HT1080 (cell line): ENCODE measurements at regions not wholly inside any gene's neighbourhood (a gene's known extent, or its start where the extent isn't known, plus 50 kb on each side); places are given as distances from the start of the nearest gene placed in this dataset.

Experiments
- DNase-seq: peaks from one replicate; pipeline ENCODE4 v3.0.0-alpha.2; 2015; ENCODE audit warnings: low read depth

DNA sequence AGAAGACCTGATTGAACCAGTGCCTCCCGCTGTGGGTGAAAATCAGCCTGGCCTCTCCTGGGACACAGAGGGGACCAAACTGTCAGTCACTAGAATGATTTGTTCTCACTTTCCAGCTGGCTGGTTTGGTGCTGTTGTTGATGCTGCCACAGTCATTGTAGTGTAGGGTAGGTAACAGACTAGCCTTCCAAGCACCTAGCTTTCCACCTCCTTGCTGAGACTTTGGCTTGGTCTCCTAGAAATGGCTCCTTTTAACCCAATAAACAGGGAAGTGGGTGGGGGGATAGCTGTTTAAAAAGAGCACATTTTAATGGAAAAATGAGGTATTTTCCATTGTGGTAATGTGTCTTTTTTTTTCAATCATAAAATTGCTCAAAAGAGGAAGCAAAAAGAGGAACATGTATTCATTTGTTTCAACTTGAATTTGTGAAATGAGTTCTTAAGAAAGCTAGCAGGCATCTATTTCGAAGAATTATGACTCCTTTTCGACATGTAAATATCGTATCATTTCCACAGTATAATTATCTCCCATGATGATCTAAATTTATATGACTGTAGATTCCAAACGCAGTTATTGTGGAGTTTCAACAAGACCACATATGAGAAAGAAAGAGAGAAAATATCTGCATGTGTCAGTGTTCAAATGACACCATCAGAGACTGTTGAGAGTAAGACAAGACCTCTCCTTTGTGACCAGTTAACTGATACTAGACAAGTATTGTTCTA, 190.1 kb downstream of the HLX start:
- no peak for DNase-seq

DNA sequence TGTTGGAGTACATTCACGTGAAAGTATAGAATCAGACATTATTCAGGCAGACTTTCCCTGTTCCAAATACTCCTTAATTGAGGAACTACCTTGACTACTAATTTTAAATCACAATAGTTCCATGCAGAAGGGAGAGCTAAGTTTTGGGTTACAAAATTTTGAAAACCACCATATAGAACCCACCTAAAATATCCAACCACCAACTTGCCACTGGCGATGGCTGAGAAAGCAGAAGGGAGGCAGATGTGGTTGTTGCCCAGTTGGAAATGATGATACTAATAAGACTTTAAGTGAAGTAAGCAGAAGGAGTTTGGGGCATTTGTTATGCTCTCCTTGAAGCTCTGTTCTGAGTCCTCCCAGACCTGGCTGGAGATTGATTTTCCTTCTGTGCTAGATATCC, 190.7 kb downstream of the HLX start:
- DNase-seq: no peak

DNA sequence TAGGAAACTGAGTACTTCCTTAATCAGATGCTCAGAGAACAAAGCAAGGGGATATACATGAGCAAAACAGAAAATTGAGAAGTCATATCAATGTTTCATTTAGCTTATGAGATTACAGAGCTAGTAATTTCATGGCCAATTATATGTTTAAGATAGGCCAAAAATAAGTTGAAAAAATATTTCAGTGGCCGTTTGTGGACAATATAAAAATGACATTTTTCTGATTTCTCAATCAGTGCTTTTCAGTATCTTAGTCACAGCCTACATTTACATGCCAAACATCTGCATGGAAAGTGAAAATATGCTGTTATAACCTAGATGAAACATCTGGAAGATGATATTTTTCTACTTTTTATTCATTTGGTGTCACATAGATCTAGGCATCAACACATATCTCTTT, 192.5 kb downstream of the HLX start:
- DNase-seq: no peak

DNA sequence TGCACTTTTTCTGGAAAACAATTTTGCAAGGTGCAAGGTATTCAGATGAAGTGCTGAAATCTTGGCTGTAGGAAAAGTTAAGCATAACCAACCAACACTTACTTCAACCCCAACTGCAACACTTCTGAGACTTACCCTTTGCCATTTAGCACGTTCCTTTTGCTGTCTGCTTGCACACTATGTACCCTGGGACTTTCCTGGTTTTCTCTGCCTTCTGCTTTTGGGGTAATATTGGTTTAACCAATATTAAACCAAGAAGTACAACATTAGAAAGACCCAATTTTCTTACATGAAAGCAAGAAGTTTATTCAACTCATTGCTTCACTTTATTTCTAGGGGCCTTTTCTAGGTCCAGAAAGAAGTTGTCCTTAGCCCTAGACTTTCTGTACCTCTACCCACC, 193.0 kb downstream of the HLX start:
- no peak for DNase-seq

DNA sequence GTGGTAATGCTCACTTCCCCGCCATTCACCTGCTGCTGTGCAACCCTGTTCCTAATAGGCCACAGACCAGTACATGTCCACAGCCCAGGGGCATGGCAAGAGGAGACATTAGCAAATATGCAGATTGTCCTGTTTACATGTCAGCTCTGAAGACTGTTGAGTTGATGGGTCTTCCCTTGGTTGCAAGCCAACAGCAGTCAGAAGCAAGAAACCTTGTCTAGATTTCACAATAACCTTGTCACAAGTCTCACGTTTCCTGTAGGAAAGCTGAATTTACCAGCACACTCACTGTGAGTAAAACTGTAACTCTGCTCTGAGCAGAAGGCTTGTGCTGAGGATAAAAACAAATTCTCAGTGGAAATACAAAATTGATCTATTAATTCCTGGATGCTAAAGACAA, 195.1 kb downstream of the HLX start:
- peak; percentile 37 for DNase-seq

DNA sequence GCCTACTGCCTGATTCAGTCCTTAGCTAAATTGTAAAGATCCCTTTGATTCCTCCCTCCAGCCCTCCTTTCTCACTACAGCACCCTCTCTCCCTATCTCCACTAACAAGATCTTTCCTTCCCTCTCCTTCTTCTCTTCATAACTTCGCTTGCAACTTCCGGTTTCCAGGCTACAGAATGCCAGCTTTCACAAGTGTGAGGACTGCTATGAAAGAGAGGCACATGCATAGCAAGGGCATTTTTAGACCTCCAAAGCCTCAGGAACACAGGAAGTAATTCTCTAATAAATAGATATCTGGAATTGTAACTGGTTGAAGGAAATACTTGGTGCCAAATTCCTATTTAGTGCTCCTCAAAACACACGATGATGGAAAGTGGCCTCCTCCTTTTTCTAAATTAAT, 196.7 kb downstream of the HLX start:
- no peak for DNase-seq

DNA sequence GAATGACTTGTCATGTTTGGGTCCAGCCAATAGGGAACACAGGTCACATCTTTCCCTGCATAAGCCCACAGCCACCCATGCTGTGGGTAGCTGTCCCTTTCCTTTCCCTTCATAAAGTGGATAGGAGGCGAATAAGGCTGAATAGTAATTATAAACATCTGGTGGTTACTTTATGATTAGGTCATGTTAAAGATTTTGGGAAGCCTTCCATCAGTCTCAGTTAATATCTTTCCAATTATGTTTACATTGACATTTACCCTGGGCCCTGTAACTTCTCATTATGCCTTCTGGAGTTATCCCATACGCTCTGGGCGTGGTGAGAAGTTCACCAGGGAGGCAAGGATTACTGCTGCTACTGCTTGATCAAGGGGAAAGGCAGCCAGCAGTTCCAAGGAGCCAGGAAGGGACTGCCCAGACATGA, 197.2 kb downstream of the HLX start:
- DNase-seq: no peak

DNA sequence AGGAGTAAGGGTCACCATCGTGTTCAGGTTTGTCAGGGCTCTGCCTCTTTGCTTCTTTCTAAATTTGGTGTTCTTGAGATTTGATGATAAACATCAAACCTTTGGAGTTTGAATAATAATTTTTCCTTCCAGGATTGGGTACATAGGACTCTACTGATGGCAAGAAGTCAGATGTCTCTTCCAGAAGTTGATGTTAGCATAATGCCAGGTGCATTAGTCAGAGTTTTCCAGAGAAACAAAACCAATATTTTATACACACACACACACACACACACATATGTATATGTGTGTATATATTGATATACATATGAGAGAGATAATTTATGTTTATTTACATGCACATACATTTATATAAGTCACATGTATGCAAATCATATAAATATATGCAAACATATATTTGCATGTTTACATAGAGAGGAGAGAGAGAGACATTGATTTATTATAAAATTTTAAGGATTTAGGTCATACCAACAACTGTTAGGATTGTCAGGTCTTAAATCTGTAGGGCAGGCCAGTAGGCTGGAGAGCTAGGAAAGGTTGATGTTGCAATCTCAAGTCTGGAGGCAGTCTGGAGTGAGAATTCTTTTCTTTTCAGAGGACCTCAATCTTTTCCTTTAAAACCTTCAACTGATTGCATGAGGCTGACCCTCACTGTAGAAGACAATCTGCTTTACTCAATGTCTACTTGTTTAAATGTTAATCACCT, 199.2 kb downstream of the HLX start:
- no peak for DNase-seq

DNA sequence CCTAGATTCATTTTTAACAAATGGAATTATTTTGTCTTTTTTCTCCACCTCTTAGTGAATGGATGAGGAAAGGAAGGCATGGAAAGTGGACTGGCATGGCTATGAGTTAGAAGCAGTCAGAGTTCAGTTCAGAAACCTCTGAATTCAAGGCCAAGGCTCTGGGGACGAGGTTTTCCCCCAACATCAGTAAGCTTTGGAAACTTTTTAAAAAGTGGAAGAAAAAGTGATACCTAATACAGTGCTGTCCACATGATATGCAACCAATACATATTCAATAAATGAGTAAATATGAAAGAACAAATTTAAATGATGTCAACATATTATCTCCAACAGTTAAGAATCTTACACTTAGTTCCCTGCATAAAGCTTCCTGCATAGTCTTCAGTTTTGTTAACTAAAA, 204.7 kb downstream of the HLX start:
- no peak for DNase-seq

DNA sequence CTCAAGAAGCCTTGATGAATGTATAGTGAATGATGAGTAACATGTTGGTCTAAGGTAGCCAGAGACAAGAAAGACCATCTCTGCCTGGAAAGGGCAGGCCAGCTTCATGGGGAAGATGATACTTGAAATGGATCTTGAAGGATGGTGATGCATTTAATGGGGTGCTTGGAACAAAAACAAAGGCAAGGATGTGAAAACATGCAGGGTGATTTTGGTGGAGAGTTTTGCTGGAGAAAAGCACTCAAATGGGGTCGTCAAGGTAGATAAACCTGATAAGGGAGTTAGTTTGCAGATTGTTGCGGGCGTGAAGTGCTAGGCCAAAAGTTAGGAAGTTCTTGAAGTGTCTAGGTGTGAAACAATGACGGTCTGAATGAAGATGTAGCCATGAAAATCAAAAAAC, 205.4 kb downstream of the HLX start:
- DNase-seq: no peak

DNA sequence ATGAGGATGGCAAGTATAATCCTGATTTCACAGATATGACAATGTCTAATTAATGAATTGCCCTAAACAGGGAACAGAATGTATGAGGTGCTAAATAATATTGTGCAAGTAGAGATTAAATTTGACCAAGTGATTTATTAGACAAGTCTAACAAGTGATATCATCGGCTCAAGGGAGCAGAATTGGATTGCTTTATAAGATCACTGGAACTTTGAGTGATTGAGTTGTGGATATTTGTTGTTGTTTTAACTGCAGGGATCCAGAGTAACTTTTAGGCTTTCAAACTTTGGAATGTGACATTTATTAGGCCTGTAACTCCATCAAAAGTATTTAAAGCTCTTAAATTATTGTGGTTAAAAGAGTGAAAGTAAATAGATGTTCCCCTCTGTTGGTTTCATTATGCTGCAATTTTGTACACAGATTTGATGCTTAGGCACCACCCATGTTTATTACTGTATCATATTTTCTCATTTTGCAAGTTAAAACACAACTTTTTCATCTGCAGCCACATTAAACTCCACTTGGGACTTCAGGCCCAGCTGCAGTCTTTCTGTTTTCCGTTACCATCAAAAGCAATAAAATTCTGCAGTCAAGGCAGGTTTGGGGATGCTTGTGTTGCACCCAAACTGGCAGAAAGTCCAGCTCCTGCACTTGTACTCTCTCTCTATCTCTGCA, 206.6 kb downstream of the HLX start:
- no peak for DNase-seq

DNA sequence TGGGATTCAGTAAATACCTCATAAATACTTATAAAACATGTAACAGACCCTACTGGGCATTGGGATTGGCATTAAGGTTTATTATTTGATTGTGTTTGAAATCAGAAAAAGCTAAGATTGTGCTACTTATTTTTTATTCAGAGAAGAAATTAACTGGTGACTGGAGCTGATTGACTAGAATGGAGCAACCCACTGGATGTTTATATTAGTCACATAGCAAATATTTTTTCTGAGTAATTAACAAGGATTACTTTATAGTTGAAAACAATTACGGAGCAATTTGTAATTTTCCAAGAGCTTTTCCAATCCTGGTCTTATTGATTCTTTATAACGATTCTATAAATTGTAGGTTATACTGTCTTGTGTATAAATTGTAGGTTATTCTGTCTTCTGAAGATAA, 208.7 kb downstream of the HLX start:
- no peak for DNase-seq

DNA sequence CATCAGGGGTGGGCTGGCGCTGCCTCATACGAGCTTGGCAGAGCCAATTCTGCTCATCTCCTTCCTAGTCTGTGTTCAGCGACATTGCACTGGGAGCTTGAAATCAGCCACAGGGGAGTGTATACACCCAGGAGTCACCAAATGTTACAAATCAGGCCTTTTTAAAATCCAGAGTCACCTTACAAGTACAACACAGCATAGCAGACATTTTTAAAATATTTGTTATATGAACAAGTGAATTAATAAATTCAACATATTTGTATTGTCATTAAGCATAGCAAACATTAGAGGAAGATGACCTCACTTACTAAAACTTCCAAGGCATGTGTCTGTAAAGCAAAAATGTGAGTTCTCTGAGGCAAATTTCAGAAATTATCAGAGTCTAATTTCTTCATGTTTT, 210.0 kb downstream of the HLX start:
- DNase-seq: no peak

DNA sequence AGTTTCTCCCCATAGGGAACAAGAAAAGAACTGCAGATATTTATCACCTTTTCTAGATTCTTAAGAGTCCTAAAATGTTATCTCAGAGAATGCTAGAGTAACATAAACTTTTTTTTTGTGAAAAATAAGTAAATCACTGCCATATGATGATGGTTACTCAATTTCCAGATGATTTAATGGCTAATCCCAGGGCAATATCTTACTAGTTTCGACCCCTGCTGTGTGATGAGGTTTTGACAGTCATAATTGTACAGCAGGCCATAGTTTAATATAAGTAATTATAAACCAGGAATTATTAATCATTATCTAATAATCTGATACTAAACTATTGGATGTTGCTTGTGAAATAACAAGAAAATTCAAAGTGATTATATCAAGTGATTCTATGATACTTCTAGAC, 210.6 kb downstream of the HLX start:
- DNase-seq: no peak

DNA sequence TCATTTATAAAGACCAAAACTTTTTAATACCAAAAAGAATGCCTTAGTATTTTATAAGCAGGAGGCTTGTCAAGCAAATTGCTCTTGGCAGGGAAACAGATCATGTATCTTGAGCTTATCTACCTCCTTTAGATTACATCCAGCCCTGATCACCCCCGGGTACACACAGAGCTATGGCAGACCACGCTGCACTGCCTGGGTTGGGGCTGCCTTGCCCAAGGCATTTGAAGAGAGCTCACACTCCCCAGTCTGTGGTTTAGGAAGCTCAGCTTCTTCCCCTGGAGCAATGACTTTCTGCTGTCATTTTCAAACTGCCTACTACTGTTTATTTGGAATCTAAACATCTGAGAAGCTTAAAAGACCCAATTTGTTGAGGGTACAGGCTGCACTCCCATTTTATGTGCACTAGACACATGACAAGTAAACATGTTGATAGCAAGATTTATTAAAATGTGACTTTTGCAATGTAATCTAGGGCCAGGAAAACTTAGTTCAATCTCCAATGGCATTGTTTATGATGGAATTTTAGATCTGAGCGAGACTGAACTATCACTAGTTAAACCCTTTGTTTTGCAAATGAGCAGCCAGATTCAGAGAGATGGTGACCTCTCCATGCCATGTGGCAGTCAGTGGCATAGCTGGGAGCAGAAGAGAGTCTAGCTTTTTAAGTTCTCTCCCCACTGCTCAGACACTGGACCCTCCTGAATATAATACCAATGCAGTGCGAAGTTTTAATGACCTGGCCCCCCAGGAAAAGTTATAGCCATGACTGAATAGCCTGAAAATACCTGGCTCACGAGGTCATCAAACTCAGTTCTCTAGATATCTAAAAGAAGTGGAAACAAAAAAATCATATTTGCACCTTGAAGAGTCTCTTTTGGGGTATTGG, 214.9 kb downstream of the HLX start:
- no peak for DNase-seq

DNA sequence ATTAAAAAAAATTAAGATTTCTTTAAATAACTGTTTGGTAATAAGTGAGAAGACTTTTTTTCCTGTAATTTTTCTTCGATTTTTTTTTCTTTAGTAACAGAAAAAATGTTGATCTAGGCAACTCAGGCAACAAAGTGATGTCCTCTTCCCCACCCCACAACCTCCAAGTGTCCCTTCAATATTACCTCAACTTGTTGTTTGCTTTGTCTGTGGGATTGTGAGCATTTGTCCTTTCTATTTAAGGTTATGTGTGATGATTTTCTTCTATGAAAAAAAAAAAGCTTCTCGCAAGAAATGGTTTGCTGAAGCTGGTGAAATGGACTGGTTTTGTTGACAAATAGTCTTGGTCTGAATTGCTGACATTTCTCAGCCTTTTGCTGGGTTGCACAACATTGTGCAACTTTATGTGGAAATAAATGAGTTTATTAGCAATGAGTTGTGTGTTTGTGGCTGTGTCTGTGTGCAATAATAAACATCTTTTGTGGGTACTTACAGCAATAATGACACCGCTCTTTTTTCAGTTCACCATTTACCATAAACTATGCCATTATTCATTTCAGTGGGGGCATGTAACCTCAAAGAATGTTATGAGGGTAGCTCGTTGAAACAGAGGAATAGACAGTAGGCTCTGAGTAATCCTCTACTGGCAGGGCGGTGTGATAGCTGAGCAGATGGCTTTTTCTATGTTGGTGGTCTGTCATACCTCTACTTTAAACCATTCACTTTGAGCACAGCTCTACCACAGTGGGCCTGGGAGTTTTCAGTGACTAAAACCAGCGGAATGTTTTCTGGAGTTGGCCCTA, 218.4 kb downstream of the HLX start:
- peak; percentile 78 for DNase-seq

DNA sequence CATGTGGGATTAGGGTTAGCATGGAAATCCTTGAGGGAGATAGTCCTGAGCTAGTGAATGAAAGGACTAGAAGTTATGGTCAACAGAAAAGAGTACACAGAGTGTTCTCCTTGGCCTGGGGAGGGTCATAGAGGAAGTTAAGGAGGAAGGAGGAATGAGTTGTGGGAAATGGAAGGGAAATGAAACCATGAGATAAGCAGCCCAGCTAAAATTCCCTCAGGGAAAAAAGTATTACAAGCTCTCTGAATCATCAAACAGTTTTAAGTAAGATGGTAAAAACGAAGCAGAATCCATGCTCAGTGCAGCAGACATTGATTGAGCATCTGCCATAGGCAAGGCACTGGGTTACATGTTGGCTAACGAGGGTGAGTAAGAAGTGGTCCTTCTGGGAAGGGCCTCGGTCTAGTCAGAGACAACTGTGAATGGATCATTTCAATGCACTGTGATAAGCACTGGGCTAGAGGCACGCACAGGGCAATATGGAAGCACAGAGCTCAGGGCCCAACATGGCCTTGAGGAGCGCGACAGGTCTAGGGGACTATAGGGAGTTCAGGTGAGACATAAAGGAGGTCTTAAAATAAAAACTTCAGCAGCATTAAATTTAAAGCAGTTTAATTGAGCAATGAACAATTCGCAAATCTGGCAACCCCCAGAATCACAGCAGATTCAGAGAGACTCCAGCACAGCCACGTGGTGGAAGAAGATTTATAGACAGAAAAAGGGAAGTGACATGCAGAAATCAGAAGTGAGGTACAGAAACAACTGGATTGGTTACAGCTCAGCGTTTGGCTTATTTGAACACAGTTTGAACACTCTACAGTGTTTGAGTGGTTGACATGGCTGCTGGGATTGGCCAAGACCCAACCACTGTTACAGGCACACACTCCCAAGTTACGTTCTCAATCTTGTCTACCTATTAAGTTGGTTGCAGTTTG, 219.5 kb downstream of the HLX start:
- DNase-seq: no peak

DNA sequence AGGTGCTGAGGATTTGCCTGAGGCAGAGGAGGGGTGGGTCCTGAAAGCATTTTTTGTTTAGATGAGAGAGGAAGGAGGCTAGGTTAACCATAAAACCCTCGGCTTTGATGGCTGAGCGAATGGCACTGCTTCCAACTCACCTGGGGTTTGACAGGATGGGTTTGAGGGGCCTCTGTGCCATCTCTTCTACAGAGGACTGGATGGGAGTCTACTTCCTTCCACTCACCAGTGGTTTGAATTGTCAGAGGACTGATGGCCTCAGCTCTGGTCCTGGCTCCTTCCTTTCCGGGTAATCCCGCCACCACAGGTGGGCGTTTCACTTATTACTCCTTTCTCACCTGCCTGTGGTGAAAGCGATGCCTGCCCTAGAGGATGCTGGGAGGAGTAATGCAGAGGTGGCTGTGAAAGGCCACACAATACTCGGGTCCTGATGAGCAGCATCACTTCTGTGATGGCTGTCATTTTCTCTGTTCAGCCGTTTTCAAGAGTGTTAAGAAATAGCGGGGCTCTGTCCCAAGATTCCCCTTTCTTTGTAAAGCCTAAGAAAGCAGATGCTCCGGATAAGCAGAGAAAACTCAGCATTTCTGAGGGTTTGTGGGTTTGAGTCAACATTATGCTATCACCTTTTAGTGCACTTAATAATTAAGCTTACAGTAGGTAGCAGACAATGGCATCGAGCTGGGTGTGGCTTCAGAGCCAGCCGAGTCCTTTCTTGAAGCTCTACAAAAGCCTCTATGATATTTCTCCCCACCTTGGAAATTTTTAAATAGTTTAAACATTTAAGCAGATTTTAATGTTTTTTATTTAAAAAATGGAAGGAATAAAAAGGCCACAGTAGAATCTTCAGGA, 220.7 kb downstream of the HLX start:
- DNase-seq: no peak

DNA sequence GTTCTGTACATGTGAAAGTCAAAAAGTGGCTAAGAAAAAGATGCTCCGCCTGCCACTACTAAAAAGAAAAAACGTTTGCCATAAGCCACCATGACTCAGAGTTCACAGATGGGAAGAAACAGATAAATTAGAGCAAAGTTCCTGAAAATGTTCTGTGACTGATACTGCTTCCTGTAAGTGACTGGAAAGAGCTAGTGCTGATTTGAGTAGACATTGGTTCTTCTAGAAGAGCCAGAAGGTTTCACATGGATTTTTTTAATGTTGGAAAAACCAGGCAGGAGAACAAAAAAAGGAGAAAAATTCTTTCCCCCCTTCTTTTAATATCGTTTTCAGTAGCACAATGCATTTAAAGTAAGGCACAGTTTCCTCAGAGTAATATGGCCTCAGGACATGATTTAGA, 221.4 kb downstream of the HLX start:
- DNase-seq: peak; percentile 72
